GM21360 (cell line): ENCODE measurements at regions not wholly inside any gene's neighbourhood (a gene's known extent, or its start where the extent isn't known, plus 50 kb on each side); places are given as distances from the start of the nearest gene placed in this dataset.
A peak's percentile ranks its signal among the peaks of the same experiment; 100 is the strongest.

ENCODE experiments used
- ATAC-seq: cut with Tn5 transposase; IDR thresholded peaks from one replicate; pipeline ENCODE4 v1.9.1; 2021; ENCODE audit warnings: mild to moderate bottlenecking, moderate library complexity; ENCODE audit not compliant: unreplicated experiment

DNA sequence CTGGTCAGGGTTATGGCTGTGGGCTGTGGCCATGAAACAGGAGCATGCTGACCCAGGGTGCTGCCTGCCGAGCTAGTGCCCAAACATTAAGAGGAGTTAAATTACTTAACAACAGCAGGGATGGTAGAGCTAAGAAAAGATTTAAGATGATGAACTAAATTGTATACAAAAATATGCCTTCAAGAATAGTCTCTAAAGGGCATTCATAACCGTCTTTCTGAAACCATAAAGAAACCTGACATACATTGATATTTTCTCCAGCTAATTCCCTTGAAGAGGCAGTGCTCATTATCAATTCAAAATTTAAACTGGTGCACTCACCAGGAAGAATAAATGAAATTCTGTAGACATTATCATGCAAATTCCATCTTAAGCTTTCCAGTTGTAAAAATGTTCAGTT lies 265.8 kb upstream of the TAC1 start:
- no peak for ATAC-seq

DNA sequence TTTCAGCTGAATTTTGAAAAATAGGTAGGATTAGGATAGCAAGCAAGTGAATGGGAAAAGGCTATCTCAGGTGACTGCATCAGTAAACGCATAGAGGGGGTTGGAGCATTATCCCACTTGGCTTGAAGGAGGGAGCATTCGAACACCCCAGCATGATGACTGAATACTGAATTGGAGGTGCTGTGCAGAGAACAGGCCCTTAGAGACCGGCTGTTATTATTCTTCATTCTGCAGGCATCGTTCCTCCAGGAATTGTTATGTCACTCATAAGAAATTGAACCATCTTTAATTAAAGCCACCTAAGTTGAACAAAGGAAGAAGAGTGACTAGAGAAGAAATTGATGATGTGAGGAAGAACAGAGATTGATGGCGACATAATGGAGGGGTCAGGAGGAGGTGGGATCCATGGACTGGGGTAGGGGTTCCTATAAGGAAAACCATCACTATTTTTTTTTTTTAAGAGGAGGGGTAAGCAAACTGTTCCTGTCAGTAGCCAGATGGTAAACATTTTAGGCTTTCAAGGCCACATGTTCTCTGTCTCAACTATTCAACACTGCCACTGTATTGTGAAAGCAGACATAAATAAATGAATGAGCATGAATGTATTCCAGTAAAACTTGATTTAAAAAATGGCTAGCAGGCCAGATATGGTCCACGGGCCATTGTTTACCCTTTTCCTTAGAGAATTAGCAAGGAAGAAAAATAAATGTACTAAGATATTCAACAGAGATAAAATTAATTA lies 264.7 kb upstream of the TAC1 start:
- ATAC-seq = no peak

- no peak for ATAC-seq
Observed at GRCh38 chr7:97468493-97468892, 263.4 kb upstream of the TAC1 start.

DNA sequence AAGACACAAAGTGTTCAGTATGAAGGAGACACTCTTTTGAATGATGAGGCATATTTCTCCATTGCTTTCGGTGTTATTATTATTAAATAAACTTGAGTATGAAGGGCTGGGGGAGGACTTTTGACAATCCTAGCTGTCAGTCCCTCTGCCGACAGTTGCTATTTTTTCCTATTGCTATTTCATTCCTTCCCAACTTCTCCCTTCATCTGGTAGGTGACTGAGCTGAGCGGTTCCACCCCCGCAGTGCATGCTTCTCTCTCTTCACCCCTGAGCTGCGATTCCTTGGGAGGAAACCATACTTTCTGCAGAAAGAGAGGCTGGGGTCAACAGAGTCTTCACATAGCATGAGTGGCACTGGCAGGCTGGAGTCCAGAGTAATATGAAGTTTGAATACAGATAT lies 261.2 kb upstream of the TAC1 start:
- ATAC-seq = no peak

DNA sequence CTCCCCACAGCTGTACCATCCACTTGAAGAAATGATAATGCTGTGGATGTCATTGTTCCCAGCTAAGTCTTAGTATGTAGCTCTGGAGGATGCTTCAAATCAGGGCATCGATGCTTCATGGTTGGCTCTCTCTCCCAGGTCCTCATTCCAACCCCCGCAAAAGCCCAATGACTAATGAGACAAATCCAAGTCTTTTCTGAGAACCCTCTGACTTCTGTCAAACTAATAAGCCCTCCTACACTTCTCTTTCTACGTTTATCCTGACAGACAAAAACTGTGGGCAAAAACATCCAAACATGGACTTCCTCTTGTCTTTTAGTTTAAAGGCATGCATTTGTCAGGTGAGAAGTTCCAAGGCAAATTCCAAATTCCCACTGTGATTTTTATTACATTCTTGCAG lies 260.4 kb upstream of the TAC1 start:
- no peak for ATAC-seq

DNA sequence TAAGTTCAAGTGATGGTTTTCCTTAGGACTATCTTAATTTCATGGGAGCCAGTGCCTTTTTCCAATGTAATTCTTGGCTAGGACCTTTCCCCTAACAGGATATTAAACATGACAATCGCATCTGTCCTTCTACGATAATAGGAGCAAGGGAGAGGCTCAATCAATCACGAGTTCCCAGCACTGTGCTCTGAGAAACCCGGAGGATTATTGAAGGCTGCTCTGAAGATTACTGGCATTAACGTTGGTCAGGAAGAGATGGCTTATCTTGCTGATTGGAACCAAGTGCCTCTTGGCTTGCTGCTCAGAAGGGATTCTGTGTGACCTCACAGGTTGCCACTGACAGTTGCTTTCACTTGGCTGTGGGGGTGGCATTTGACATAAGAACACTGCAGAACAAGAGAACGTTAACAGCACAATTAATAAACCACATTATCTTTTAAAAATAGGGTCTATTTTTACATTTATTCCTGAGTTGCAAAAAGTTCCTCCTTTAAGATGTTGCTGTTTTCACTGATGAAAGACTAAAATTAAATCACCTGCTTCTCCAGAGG lies 252.1 kb upstream of the TAC1 start:
- no peak for ATAC-seq

DNA sequence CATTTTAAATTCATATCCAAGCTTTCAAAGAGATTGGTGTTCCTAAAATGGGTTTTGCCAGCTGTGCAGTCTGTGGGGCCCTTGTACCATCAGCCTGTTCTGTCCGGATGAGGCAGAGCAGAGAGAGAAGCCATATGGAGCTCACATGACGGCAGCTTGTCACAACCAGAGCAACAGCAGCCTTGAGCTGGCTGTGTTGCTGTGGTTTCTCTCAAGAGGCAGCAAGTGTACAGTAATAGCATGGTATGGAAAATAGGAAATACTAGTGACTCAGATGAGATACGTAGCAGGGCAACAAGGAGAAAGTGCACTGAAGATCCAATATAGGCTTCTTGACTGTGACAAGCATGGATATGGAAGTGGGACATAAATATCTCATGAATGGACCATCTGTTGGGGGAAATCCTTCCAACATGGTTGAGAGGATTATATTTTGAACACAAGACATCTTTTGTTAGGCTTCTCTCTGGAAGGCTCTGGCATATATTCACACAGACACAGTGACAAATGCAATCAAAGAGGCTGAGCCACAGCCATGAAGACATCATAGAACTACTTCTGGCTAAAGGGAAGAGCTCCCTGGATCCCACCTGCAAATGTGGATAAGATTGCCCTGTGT lies 251.0 kb upstream of the TAC1 start:
- no peak for ATAC-seq

- no peak for ATAC-seq
Observed at GRCh38 chr7:97495487-97495886, 236.4 kb upstream of the TAC1 start.

- peak; percentile 63 for ATAC-seq
Observed at GRCh38 chr7:97499204-97499603, 232.7 kb upstream of the TAC1 start.

DNA sequence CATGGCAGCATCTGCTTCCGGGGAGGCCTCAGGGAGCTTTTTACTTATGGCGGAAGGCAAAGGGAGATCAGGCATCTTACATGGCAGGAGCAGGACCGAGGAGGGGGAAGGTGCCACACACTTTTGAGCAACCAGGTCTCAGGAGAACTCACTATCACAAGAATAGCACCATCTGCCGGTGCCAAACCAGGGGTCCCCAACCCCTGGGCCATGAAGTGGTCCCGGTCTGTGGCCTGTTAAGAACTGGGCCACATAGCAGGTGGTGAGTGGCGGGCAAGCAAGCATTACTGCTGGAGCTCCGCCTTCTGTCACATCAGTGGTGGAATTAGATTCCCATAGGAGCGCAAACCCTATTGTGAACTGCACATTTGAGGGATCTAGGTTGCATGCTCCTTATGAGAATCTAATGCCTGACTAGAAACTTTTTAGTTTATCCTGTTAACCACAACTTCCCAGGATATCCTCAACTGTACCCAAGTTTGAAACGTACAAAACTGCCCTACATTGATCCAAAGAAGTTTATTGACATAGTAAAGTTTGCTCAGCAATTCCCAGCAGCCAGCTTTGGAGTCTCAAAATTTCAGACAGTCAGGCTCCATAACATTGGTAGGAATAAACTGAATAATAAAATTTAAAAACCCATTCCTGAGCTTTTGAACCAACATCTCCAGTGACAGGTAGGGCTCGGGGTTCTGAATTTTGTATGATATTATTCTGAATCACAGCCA lies 228.4 kb upstream of the TAC1 start:
- ATAC-seq = no peak

GRCh38 chr7:97506728-97507127 lies 225.2 kb upstream of the TAC1 start:
- ATAC-seq = peak; percentile 86

GRCh38 chr7:97512441-97513207 lies 219.3 kb upstream of the TAC1 start:
- ATAC-seq = peak; percentile 61

DNA sequence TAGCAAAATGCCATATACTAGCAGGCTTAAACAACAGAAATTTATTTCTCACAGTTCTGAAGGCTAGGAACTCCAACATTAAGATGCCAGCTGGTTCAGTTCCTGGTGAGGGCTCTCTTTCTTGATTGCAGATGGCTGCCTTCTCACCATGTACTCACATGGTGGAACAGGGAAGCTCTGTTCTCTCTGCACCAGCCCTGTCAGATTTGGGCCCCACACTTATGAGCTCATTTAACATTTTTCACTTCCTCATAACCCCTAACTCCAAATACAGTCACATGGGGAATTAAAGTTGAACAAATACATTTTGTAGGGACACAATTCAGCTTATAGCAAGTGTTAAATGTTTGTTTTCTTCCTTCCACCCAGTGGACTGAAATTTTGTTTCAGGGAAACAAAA lies 218.6 kb upstream of the TAC1 start:
- peak; percentile 80 for ATAC-seq

- no peak for ATAC-seq
Observed at GRCh38 chr7:97541188-97541587, 190.7 kb upstream of the TAC1 start.

GRCh38 chr7:97555857-97556421 lies 175.9 kb upstream of the TAC1 start:
- ATAC-seq = no peak

- no peak for ATAC-seq
Observed at GRCh38 chr7:97565665-97566064, 166.2 kb upstream of the TAC1 start.

DNA sequence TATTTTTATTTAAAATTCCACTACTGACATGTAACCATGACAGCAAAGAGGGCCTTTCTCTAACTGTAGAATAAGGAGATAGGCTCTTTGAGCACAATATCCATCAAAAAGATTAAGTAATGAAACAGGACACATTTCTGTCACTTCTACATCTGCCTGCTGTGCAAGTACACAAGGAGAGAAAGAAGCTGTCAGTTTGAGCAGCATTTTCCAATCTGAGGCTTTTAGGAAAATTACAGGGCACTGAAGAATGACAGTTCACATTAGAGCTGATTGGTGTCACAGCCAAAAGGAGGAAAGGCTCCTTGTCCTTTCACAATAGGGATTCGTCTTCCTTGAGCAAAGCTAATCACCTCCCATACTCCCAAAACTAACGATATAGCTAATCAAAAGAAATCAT lies 158.8 kb upstream of the TAC1 start:
- no peak for ATAC-seq

DNA sequence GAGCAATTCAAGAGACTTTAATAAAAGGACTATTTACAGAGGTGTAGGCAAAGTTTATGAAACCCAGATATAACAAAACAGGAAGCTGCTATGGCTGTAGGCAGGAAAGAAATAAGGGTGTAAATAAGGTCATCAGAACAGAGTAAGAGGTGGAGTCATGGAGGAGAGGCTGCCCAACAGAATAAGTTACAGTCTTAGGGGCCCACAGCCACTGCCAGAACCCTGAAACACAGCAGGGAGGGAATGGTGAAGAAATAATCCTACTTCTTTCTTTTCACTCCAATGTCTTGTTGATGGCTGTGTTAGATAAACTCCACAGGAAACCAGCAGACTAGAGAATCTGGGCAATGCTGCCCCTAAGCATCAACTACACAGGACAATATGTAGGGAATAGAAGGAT lies 155.8 kb upstream of the TAC1 start:
- no peak for ATAC-seq

GRCh38 chr7:97578225-97578624 lies 153.7 kb upstream of the TAC1 start:
- no peak for ATAC-seq

- ATAC-seq = no peak
Observed at GRCh38 chr7:97580205-97580604, 151.7 kb upstream of the TAC1 start.

DNA sequence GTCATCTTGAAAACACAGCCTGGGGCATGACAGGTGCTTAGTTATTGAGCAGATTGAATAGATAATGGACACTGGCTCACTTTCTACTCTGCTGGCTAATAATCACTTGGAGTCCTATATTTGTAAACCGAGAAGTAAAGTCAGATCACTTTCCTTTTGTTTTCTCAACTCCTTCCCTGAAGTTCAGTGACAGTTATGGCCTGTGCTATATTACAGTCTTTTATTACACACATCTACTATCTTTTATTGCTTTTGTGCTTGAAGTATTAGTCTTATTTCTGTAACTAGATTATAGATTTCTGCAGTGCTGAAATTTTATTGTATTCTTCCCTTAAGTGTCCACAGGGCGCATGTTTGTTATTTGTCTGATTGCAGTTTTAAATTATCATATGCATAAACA lies 136.4 kb upstream of the TAC1 start:
- ATAC-seq = no peak
